ENCODE measurements at regions not wholly inside any gene's neighbourhood (a gene's known extent, or its start where the extent isn't known, plus 50 kb on each side); places are given as distances from the start of the nearest gene placed in this dataset.

DNA sequence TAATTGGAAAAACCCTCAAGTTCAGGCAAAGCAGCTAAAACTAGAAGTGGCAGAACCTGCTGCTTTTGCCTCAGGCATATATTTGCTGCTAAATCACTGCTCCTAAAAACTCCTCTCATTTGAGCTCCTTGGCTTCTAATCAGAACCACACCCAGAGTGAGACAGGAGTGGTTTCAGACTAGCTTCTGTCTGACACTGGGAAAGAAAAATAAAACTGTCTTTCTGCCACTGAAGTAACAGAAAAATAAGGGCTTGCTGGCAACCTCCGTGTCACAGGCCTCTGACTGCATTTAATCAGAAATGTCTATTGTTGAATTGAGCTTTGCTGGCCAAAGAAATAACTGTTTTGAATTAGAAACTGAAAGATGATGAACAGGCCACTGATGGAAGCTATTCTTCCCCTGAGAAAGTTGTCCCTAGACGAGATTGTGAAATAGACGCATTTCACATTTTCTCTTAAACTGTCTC, 52.1 kb upstream of the RAP2C start (continued):
- no peak for TF ChIP-seq ETV6 (IDR thresholded peaks at IDR 0.05; ENCODE audit: borderline replicate concordance in 1 of 2, low read depth in 2 of 2, low read length in 1 of 2)
- no peak for TF ChIP-seq ETV6 (CRISPR knock-in tag; IDR thresholded peaks at IDR 0.05; ENCODE audit: borderline replicate concordance)
- no peak for TF ChIP-seq CBX1 (IDR thresholded peaks at IDR 0.05; ENCODE audit: low read depth)
- TF ChIP-seq U2AF1 (optimal IDR thresholded peaks at IDR 0.05; ENCODE audit: low read depth, low read length), result no peak
- TF ChIP-seq ILF3 (IDR thresholded peaks at IDR 0.05; ENCODE audit: borderline replicate concordance), result no peak
- no peak for TF ChIP-seq KLF6 (CRISPR knock-in tag; IDR thresholded peaks at IDR 0.05; ENCODE audit: borderline replicate concordance)
- no peak for TF ChIP-seq TCFL5 (CRISPR knock-in tag; conservative IDR thresholded peaks at IDR 0.05)
- TF ChIP-seq CTBP1 (IDR thresholded peaks at IDR 0.05; ENCODE audit: borderline replicate concordance), result no peak
- no peak for TF ChIP-seq JUNB (CRISPR knock-in tag; conservative IDR thresholded peaks at IDR 0.05)

DNA sequence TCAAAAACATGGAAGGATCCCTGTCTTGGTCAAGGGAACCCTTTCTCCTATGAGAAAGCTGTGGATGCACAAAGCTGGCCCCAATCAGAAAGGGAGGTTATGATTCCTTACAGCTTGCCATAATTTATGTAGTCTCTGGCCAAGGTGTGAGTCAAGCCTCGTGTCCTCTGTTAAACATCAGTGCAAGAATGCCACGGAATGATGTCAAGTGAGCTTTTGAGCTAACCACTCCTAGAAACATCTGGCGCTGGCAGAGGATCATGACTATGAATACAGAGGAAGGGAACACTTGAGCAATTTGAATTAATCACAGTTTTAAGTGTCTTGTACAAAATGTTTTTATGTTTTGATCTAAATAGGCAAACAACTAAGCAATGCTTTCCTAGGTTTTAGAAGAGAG, 51.5 kb upstream of the RAP2C start:
- Histone ChIP-seq H3K36me3 (ENCODE audit: control insufficient read depth, insufficient read depth, low read length) (no peaks in the 10 kb centered on the region), H3K9ac (ENCODE audit: insufficient read depth in 1 of 2, low read depth in 2 of 2, low read length in 2 of 2) (no peak overlapping the region), H3K27ac (ENCODE audit: extremely low read depth, low read depth, low read length) (no peak overlapping the region), H3K79me2 (ENCODE audit: control insufficient read depth, insufficient read depth, low read length) (no peaks in the 10 kb centered on the region), H3K9me1 (ENCODE audit: control insufficient read depth, insufficient read depth, low read length) (no peaks in the 10 kb centered on the region), H2AFZ (ENCODE audit: low read depth, low read length) (no peak overlapping the region), H3K27me3 (ENCODE audit: control insufficient read depth in 2 of 2, insufficient read depth in 2 of 2, low read length in 2 of 2) (no peaks in the 10 kb centered on the region), H3K4me1 (replicated peaks in 1 of 2; ENCODE audit: control insufficient read depth in 2 of 2, insufficient read depth in 2 of 2, low read length in 2 of 2) (no peaks in the 10 kb centered on the region), H3K4me3 (no peak overlapping the region), H3K9me3 (replicated peaks; ENCODE audit: control insufficient read depth, insufficient read depth, low read depth, low read length) (no peaks in the 10 kb centered on the region), H3K4me2 (ENCODE audit: insufficient read depth, low read length) (no peak overlapping the region), H4K20me1 (replicated peaks; ENCODE audit: control insufficient read depth, insufficient read depth, low read length) (no peaks in the 10 kb centered on the region)
- FAIRE-seq (no peak), ATAC-seq (no peak), DNase-seq (ENCODE audit: extremely low read depth in 1 of 4, low spot score in 3 of 4) (no peak)
- no TSS peak for BruUV-seq (replicated peaks)
- TF ChIP-seq, protein P1, sequence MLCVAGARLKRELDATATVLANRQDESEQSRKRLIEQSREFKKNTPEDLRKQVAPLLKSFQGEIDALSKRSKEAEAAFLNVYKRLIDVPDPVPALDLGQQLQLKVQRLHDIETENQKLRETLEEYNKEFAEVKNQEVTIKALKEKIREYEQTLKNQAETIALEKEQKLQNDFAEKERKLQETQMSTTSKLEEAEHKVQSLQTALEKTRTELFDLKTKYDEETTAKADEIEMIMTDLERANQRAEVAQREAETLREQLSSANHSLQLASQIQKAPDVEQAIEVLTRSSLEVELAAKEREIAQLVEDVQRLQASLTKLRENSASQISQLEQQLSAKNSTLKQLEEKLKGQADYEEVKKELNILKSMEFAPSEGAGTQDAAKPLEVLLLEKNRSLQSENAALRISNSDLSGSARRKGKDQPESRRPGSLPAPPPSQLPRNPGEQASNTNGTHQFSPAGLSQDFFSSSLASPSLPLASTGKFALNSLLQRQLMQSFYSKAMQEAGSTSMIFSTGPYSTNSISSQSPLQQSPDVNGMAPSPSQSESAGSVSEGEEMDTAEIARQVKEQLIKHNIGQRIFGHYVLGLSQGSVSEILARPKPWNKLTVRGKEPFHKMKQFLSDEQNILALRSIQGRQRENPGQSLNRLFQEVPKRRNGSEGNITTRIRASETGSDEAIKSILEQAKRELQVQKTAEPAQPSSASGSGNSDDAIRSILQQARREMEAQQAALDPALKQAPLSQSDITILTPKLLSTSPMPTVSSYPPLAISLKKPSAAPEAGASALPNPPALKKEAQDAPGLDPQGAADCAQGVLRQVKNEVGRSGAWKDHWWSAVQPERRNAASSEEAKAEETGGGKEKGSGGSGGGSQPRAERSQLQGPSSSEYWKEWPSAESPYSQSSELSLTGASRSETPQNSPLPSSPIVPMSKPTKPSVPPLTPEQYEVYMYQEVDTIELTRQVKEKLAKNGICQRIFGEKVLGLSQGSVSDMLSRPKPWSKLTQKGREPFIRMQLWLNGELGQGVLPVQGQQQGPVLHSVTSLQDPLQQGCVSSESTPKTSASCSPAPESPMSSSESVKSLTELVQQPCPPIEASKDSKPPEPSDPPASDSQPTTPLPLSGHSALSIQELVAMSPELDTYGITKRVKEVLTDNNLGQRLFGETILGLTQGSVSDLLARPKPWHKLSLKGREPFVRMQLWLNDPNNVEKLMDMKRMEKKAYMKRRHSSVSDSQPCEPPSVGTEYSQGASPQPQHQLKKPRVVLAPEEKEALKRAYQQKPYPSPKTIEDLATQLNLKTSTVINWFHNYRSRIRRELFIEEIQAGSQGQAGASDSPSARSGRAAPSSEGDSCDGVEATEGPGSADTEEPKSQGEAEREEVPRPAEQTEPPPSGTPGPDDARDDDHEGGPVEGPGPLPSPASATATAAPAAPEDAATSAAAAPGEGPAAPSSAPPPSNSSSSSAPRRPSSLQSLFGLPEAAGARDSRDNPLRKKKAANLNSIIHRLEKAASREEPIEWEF (CRISPR knock-in tag; IDR thresholded peaks at IDR 0.05), result no peak
- TF ChIP-seq JUNB (CRISPR knock-in tag; conservative IDR thresholded peaks at IDR 0.05), result no peak
- TF ChIP-seq HIVEP1 (CRISPR knock-in tag; IDR thresholded peaks at IDR 0.05), result no peak
- no peak for TF ChIP-seq KLF6 (CRISPR knock-in tag; IDR thresholded peaks at IDR 0.05; ENCODE audit: borderline replicate concordance)
- TF ChIP-seq SMARCA5 (IDR thresholded peaks at IDR 0.05), result no peak
- TF ChIP-seq, protein P2, sequence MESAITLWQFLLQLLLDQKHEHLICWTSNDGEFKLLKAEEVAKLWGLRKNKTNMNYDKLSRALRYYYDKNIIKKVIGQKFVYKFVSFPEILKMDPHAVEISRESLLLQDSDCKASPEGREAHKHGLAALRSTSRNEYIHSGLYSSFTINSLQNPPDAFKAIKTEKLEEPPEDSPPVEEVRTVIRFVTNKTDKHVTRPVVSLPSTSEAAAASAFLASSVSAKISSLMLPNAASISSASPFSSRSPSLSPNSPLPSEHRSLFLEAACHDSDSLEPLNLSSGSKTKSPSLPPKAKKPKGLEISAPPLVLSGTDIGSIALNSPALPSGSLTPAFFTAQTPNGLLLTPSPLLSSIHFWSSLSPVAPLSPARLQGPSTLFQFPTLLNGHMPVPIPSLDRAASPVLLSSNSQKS (CRISPR knock-in tag; IDR thresholded peaks at IDR 0.05), result no peak
- no peak for TF ChIP-seq ZNF12 (CRISPR knock-in tag; IDR thresholded peaks at IDR 0.05)
- WGBS (ENCODE audit: insufficient coverage, low coverage, missing lambda C conversion rate), result 3% methylated on average over 3 of the region's 3 CpGs
- in situ Hi-C loops (cut with MboI) (no loop called here), intact Hi-C loops (cut with micrococcal nuclease) (no loop called here)
- POLR2A ChIA-PET, result interaction anchor here (0.8 kb wide), 1 partner anchor 208 kb away, joined by 3 read pairs; no protein-coding TSS in a partner anchor
- CTCF ChIA-PET (ENCODE audit: low intra/inter-chr PET ratio), result no interaction called here

All from K562 (cell line).